ENCODE measurements at regions not wholly inside any gene's neighbourhood (a gene's known extent, or its start where the extent isn't known, plus 50 kb on each side); places are given as distances from the start of the nearest gene placed in this dataset.
"Not testable (repeated sequence)": the region's sequence is repeated elsewhere in the genome, so short reads cannot be mapped to it uniquely, and the experiment has no call there.

- H3K4me3 ChIP-seq (ENCODE audit: low read depth, low read length), result no peak overlapping the region
- in situ Hi-C loops (cut with HindIII; ENCODE audit: low pct_ligation_motif_present, low sequenced_read_pairs), result no loop called here
- no peaks in the 10 kb centered on the region for H3K27me3 ChIP-seq (replicated peaks)
- no peak for DNase-seq
- H3K27ac ChIP-seq, result no peak overlapping the region
- H3K36me3 ChIP-seq (replicated peaks), result no peaks in the 10 kb centered on the region
- TF ChIP-seq, protein P1, sequence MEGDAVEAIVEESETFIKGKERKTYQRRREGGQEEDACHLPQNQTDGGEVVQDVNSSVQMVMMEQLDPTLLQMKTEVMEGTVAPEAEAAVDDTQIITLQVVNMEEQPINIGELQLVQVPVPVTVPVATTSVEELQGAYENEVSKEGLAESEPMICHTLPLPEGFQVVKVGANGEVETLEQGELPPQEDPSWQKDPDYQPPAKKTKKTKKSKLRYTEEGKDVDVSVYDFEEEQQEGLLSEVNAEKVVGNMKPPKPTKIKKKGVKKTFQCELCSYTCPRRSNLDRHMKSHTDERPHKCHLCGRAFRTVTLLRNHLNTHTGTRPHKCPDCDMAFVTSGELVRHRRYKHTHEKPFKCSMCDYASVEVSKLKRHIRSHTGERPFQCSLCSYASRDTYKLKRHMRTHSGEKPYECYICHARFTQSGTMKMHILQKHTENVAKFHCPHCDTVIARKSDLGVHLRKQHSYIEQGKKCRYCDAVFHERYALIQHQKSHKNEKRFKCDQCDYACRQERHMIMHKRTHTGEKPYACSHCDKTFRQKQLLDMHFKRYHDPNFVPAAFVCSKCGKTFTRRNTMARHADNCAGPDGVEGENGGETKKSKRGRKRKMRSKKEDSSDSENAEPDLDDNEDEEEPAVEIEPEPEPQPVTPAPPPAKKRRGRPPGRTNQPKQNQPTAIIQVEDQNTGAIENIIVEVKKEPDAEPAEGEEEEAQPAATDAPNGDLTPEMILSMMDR (IDR thresholded peaks at IDR 0.05; ENCODE audit: low read depth, low read length, missing control alignments), result no peak
Observed at GRCh38 chr3:5358911-5359310, 171.4 kb downstream of the EDEM1 start.

DNA sequence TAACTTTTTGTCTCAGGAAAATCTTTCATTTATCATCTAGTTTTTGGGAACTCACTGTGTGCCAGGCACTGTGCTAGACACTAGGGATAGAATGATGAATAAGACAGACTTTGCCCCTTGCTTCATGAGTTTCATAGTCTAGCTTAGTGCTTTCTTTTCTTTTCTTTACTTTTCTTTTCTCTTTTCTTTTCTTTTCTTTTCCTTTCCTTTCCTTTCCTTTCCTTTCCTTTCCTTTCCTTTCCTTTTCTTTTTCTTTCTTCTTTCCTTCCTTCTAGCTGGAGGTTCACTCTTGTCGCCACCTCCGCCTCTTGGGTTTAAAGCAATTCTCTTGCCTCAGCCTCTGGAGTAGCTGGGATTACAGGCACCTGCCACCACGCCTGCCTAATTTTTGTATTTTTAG lies 172.9 kb downstream of the EDEM1 start:
- DNase-seq, result no peak
- no peaks in the 10 kb centered on the region for H3K27me3 ChIP-seq (replicated peaks)
- no peak overlapping the region for H3K4me3 ChIP-seq (ENCODE audit: low read depth, low read length)
- no peaks in the 10 kb centered on the region for H3K36me3 ChIP-seq (replicated peaks)
- H3K27ac ChIP-seq, result no peak overlapping the region
- TF ChIP-seq, protein P1 (IDR thresholded peaks at IDR 0.05; ENCODE audit: low read depth, low read length, missing control alignments), result no peak
- in situ Hi-C loops (cut with HindIII; ENCODE audit: low pct_ligation_motif_present, low sequenced_read_pairs), result no loop called here

DNA sequence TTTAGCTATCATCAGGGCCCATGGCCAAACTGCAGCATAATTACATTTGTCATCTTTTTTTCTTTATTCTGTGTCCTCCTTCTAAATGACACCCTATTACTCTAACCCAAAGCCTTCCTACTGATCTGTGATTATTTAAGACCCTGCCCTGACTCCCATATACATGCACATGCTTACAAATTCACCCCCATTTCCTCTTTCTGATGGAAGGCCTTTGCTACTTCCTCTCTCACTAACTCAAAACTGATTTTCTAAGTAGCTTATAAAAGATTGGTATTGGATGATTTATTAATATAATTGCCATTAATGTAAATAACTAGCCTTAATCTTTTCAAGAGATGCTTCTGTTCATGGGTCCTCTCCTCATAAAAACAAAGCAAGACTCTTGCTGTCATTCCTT lies 179.2 kb downstream of the EDEM1 start:
- Histone ChIP-seq H3K36me3 (replicated peaks) (no peaks in the 10 kb centered on the region), H3K27me3 (replicated peaks) (no peaks in the 10 kb centered on the region), H3K4me3 (ENCODE audit: low read depth, low read length) (no peak overlapping the region), H3K27ac (no peak overlapping the region)
- no peak for DNase-seq
- TF ChIP-seq, protein P1 (IDR thresholded peaks at IDR 0.05; ENCODE audit: low read depth, low read length, missing control alignments), result no peak
- in situ Hi-C loops (cut with HindIII; ENCODE audit: low pct_ligation_motif_present, low sequenced_read_pairs), result no loop called here

DNA sequence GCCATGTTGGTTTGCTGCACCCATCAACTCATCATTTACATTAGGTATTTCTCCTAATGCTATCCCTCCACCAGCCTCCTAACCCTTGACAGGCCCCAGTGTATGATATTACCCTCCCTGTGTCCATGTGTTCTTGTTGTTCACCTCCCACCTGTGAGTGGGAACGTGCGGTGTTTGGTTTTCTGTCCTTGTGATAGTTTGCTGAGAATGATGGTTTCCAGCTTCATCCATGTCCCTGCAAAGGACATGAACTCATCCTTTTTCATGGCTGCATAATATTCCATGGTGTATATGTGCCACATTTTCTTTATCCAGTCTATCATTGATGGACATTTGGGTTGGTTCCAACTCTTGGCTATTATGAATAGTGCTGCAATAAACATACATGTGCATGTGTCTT lies 184.0 kb downstream of the EDEM1 start:
- H3K36me3 ChIP-seq (replicated peaks); DNase-seq; in situ Hi-C loops (cut with HindIII; ENCODE audit: low pct_ligation_motif_present, low sequenced_read_pairs); H3K27ac ChIP-seq; H3K4me3 ChIP-seq (ENCODE audit: low read depth, low read length); H3K27me3 ChIP-seq (replicated peaks): not testable (repeated sequence)

DNA sequence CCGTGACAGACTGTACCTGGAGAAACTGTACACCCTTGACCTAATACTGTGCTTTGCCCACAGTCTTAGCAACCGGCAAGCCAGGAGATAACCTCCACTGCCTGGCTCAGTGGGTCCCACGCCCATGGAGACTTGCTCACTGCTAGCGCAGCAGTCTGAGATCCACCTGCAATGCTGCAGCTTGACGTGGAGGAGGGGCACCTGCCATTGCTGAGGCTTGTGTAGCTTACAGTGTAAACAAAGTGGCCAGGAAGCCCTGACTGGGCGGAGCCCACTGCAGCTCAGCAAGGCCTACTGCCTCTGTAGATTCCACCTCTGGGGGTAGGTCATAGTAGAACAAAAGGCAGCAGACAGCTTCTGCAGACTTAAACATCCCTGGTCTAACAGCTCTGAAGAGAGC lies 189.3 kb downstream of the EDEM1 start:
- Histone ChIP-seq H3K27me3 (replicated peaks) (no peaks in the 10 kb centered on the region), H3K27ac (no peak overlapping the region), H3K4me3 (ENCODE audit: low read depth, low read length) (no peak overlapping the region), H3K36me3 (replicated peaks) (no peaks in the 10 kb centered on the region)
- in situ Hi-C loops (cut with HindIII; ENCODE audit: low pct_ligation_motif_present, low sequenced_read_pairs), result no loop called here
- TF ChIP-seq, protein P1 (IDR thresholded peaks at IDR 0.05; ENCODE audit: low read depth, low read length, missing control alignments), result no peak
- no peak for DNase-seq

GRCh38 chr3:5379266-5379665 lies 191.8 kb downstream of the EDEM1 start:
- H3K27ac ChIP-seq; H3K4me3 ChIP-seq (ENCODE audit: low read depth, low read length); DNase-seq; H3K36me3 ChIP-seq (replicated peaks); H3K27me3 ChIP-seq (replicated peaks); in situ Hi-C loops (cut with HindIII; ENCODE audit: low pct_ligation_motif_present, low sequenced_read_pairs): not testable (repeated sequence)

GRCh38 chr3:5383486-5384263 lies 196.2 kb downstream of the EDEM1 start:
- H3K4me3 ChIP-seq (ENCODE audit: low read depth, low read length); H3K27ac ChIP-seq; H3K27me3 ChIP-seq (replicated peaks); H3K36me3 ChIP-seq (replicated peaks); DNase-seq; in situ Hi-C loops (cut with HindIII; ENCODE audit: low pct_ligation_motif_present, low sequenced_read_pairs): not testable (repeated sequence)
